ENCODE measurements at regions not wholly inside any gene's neighbourhood (a gene's known extent, or its start where the extent isn't known, plus 50 kb on each side); places are given as distances from the start of the nearest gene placed in this dataset.

DNA sequence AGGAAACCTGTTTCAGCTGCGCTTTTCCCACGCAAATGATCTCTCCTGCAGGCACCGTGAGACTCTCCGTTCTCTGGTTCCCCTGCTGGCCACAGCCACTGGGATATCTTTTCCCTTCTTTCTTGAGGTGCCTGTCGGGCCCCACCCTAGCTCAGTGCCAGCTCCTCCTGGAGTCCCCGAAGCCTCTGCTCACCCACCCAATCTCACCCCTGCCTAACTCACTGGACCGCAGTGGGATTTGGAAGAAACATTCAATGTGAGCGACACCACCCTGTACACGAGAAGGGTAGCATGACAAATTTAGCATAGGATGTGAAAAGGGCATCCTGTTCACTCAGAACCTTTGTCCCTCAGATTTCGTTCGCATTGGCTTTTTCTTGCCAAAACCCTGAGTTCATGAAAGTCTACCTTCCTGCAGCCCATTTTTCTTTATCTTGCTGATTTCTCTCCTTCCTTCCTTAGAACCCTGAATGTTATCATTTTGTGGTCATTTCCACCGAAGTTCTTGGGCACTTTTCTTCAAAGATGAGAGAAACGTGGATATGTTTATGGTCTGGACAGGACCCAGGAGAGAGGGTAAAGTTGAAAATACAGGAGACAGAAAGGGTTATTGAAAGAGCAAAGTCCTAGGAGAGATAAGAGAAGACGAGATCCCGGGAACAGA, 63.6 kb upstream of the ELK3 start:
- TF ChIP-seq EZH2 (IDR thresholded peaks at IDR 0.05; ENCODE audit: low read length, missing control alignments) (no peak), CTCF (conservative IDR thresholded peaks at IDR 0.05 in 1 of 2, IDR thresholded peaks at IDR 0.05 in 1 of 2; ENCODE audit: low read depth in 1 of 2, low read length in 2 of 2) (no peak)
